ENCODE measurements at regions not wholly inside any gene's neighbourhood (a gene's known extent, or its start where the extent isn't known, plus 50 kb on each side); places are given as distances from the start of the nearest gene placed in this dataset.

- Histone ChIP-seq H3K36me3 (no peaks in the 10 kb centered on the region), H3K9me3 (no peaks in the 10 kb centered on the region), H3K27ac (no peak overlapping the region), H3K4me3 (no peak overlapping the region), H3K27me3 (no peaks in the 10 kb centered on the region), H3K4me1 (no peaks in the 10 kb centered on the region)
- in situ Hi-C loops (cut with MboI; ENCODE audit: low pct_ligation_motif_present in 1 of 4, low pct_unique_long_range_greater_than_20kb in 1 of 4, low sequenced_read_pairs in 3 of 4), result no loop called here
- TF ChIP-seq CTCF (IDR thresholded peaks at IDR 0.05) (no peak), POLR2AphosphoS5 (IDR thresholded peaks at IDR 0.05) (no peak), POLR2A (IDR thresholded peaks at IDR 0.05) (no peak), EP300 (IDR thresholded peaks at IDR 0.05; ENCODE audit: low read depth) (no peak)
- 86 to 100% methylated on average over 1 of the region's 1 CpG for WGBS, 2 donors (ENCODE audit: low coverage in 1 of 2)
- intact Hi-C loops (cut with DNase I; ENCODE audit: low total_unique reads), result no loop called here
- DNase-seq, result no peak
These were observed 403.0 kb upstream of the USP24 start for GRCh38 chr1:55618199-55618598.

GRCh38 chr1:55617288-55617982 is 402.3 kb upstream of the USP24 start:
- Histone ChIP-seq H3K9me3 (no peaks in the 10 kb centered on the region), H3K27me3 (no peaks in the 10 kb centered on the region), H3K27ac (no peak overlapping the region), H3K4me3 (no peak overlapping the region), H3K36me3 (no peaks in the 10 kb centered on the region), H3K4me1 (no peaks in the 10 kb centered on the region)
- intact Hi-C loops (cut with DNase I; ENCODE audit: low total_unique reads) (no loop called here), in situ Hi-C loops (cut with MboI; ENCODE audit: low pct_ligation_motif_present in 1 of 4, low pct_unique_long_range_greater_than_20kb in 1 of 4, low sequenced_read_pairs in 3 of 4) (no loop called here)
- DNase-seq, result no peak
- WGBS, 2 donors (ENCODE audit: low coverage in 1 of 2), result 58 to 75% methylated on average over 2 of the region's 2 CpGs
- TF ChIP-seq POLR2A (IDR thresholded peaks at IDR 0.05), result no peak
- TF ChIP-seq EP300 (IDR thresholded peaks at IDR 0.05; ENCODE audit: low read depth), result no peak
- TF ChIP-seq POLR2AphosphoS5 (IDR thresholded peaks at IDR 0.05), result no peak
- TF ChIP-seq CTCF (IDR thresholded peaks at IDR 0.05), result no peak

GRCh38 chr1:55612988-55613387 is 397.8 kb upstream of the USP24 start:
- Histone ChIP-seq H3K4me3 (no peak overlapping the region), H3K4me1 (peaks cover 0 to 15% (median 0%) of the 10 kb centered on the region in 4 donors), H3K36me3 (no peaks in the 10 kb centered on the region), H3K27me3 (no peaks in the 10 kb centered on the region), H3K27ac (no peak overlapping the region), H3K9me3 (peaks cover 3 to 4% of the 10 kb centered on the region in 2 donors)
- no peak for DNase-seq
- in situ Hi-C loops (cut with MboI; ENCODE audit: low pct_ligation_motif_present in 1 of 4, low pct_unique_long_range_greater_than_20kb in 1 of 4, low sequenced_read_pairs in 3 of 4) (no loop called here), intact Hi-C loops (cut with DNase I; ENCODE audit: low total_unique reads) (no loop called here)
- TF ChIP-seq POLR2AphosphoS5 (IDR thresholded peaks at IDR 0.05) (no peak), EP300 (IDR thresholded peaks at IDR 0.05; ENCODE audit: low read depth) (no peak), CTCF (IDR thresholded peaks at IDR 0.05) (no peak), POLR2A (IDR thresholded peaks at IDR 0.05) (no peak)
- 75% methylated on average over 2 of the region's 2 CpGs; no CpG with 5 or more reads in 1 of the 2 donors for WGBS, 2 donors (ENCODE audit: low coverage in 1 of 2)

- H3K27me3 ChIP-seq, result no peaks in the 10 kb centered on the region
- WGBS, 2 donors (ENCODE audit: low coverage in 1 of 2), result 71 to 80% methylated on average over 1 to 2 of the region's 2 CpGs
- no peak overlapping the region for H3K27ac ChIP-seq
- H3K36me3 ChIP-seq, result no peaks in the 10 kb centered on the region
- TF ChIP-seq CTCF (IDR thresholded peaks at IDR 0.05) (no peak), POLR2A (IDR thresholded peaks at IDR 0.05) (no peak), POLR2AphosphoS5 (IDR thresholded peaks at IDR 0.05) (no peak), EP300 (IDR thresholded peaks at IDR 0.05; ENCODE audit: low read depth) (no peak)
- intact Hi-C loops (cut with DNase I; ENCODE audit: low total_unique reads), result no loop called here
- H3K4me3 ChIP-seq, result no peak overlapping the region
- peaks cover 0 to 15% (median 0%) of the 10 kb centered on the region in 4 donors for H3K4me1 ChIP-seq
- in situ Hi-C loops (cut with MboI; ENCODE audit: low pct_ligation_motif_present in 1 of 4, low pct_unique_long_range_greater_than_20kb in 1 of 4, low sequenced_read_pairs in 3 of 4), result no loop called here
- no peak for DNase-seq
- H3K9me3 ChIP-seq, result peaks cover 3 to 6% of the 10 kb centered on the region in 2 donors
These were observed 396.0 kb upstream of the USP24 start for GRCh38 chr1:55611123-55611522.
